Testis (tissue), 2 donors: ENCODE measurements at regions not wholly inside any gene's neighbourhood (a gene's known extent, or its start where the extent isn't known, plus 50 kb on each side); places are given as distances from the start of the nearest gene placed in this dataset.
"Not testable (repeated sequence)": the region's sequence is repeated elsewhere in the genome, so short reads cannot be mapped to it uniquely, and the experiment has no call there.

ENCODE experiments used
- DNase-seq: peaks from one replicate; pipeline ENCODE4 v3.0.0-alpha.2; 2019
- H3K27ac ChIP-seq, 2 donors: fragments of 200-600 bp; sonication (generic); one replicate each; pipeline ENCODE4 v1.5.1; 2019
- H3K27me3 ChIP-seq: fragments of 200-600 bp; sonication (generic); one replicate; pipeline ENCODE4 v1.5.1; 2019
- H3K36me3 ChIP-seq: fragments of 200-600 bp; sonication (generic); one replicate; pipeline ENCODE4 v1.5.1; 2017; ENCODE audit warnings: low read depth; ENCODE audit errors: missing control alignments
- H3K4me1 ChIP-seq: fragments of 200-600 bp; sonication (generic); one replicate; pipeline ENCODE4 v1.5.1; 2019
- H3K4me3 ChIP-seq, 2 donors: fragments of 200-600 bp; sonication (generic); one replicate each; pipeline ENCODE4 v1.5.1; 2017 to 2019
- H3K9me3 ChIP-seq: fragments of 200-600 bp; sonication (generic); one replicate; pipeline ENCODE4 v1.5.1; 2017
- CTCF ChIP-seq, 3 experiments: fragments of 450-650 bp in 2 of 3; fragments of 200-600 bp in 1 of 3; sonication (generic) in 1 of 3; IDR thresholded peaks; one replicate each; pipeline ENCODE4 v1.5.1; 2016 to 2019; ENCODE audit warnings: antibody characterized with exemption in 3 of 3, mild to moderate bottlenecking in 2 of 3, moderate library complexity in 1 of 3
- WGBS, 2 donors: methylation state at CpG; one replicate each; pipeline ENCODE4 v1.1.5; 2018; 5-methylcytosine and 5-hydroxymethylcytosine counted together
- intact Hi-C: fragments of 100-400 bp; cut with DNase I; formaldehyde crosslinking; loops from one replicate; pipeline ENCODE4 v1.15.1; 2023; ENCODE audit warnings: low total_unique reads

GRCh38 chr10:38252551-38252950, 158.4 kb downstream of the ZNF37A start:
- H3K27me3 ChIP-seq, H3K9me3 ChIP-seq, H3K27ac ChIP-seq, H3K4me1 ChIP-seq, H3K36me3 ChIP-seq, H3K4me3 ChIP-seq, intact Hi-C loops: not testable (repeated sequence)
- peak; percentile 39 for DNase-seq
- WGBS, 2 donors = 36 to 44% methylated on average over 3 to 6 of the region's 6 CpGs
- peak in 2 of 3 experiments; percentile 8 to 21 for TF ChIP-seq CTCF (IDR thresholded peaks at IDR 0.05)

GRCh38 chr10:38267555-38267954, 173.4 kb downstream of the ZNF37A start:
- WGBS, 2 donors = 67 to 74% methylated on average over 6 of the region's 6 CpGs
- intact Hi-C loops, DNase-seq, H3K9me3 ChIP-seq, H3K27ac ChIP-seq, H3K27me3 ChIP-seq, H3K4me1 ChIP-seq, H3K4me3 ChIP-seq, H3K36me3 ChIP-seq: not testable (repeated sequence)

- DNase-seq, H3K36me3 ChIP-seq, H3K9me3 ChIP-seq, intact Hi-C loops, H3K27me3 ChIP-seq, H3K4me3 ChIP-seq, H3K4me1 ChIP-seq, H3K27ac ChIP-seq: not testable (repeated sequence)
- 53 to 65% methylated on average over 3 of the region's 3 CpGs for WGBS, 2 donors
Observed at GRCh38 chr10:38271031-38271430, 176.9 kb downstream of the ZNF37A start.

- H3K36me3 ChIP-seq, H3K4me3 ChIP-seq, H3K27ac ChIP-seq, H3K9me3 ChIP-seq, H3K27me3 ChIP-seq, H3K4me1 ChIP-seq, DNase-seq, intact Hi-C loops: not testable (repeated sequence)
- WGBS, 2 donors = 79 to 87% methylated on average over 2 of the region's 2 CpGs
Observed at GRCh38 chr10:38274879-38275278, 180.7 kb downstream of the ZNF37A start.

GRCh38 chr10:38292560-38292959, 198.4 kb downstream of the ZNF37A start:
- intact Hi-C loops, H3K36me3 ChIP-seq, H3K9me3 ChIP-seq, DNase-seq, H3K27me3 ChIP-seq, H3K4me1 ChIP-seq, H3K27ac ChIP-seq, H3K4me3 ChIP-seq: not testable (repeated sequence)
- WGBS, 2 donors = 90 to 92% methylated on average over 2 of the region's 2 CpGs

GRCh38 chr10:38310111-38310510, 216.0 kb downstream of the ZNF37A start:
- H3K36me3 ChIP-seq, DNase-seq, H3K4me3 ChIP-seq, H3K4me1 ChIP-seq, intact Hi-C loops, H3K9me3 ChIP-seq, H3K27ac ChIP-seq, H3K27me3 ChIP-seq: not testable (repeated sequence)
- 77 to 82% methylated on average over 5 of the region's 5 CpGs for WGBS, 2 donors

- H3K4me1 ChIP-seq = not testable (repeated sequence)
Observed at GRCh38 chr10:38315090-38315805, 221.1 kb downstream of the ZNF37A start.

GRCh38 chr10:38321393-38321792, 227.3 kb downstream of the ZNF37A start:
- H3K27me3 ChIP-seq, intact Hi-C loops, H3K27ac ChIP-seq, H3K36me3 ChIP-seq, H3K9me3 ChIP-seq, DNase-seq, H3K4me3 ChIP-seq, H3K4me1 ChIP-seq: not testable (repeated sequence)
- WGBS, 2 donors = 67 to 78% methylated on average over 8 of the region's 8 CpGs

More at GRCh38 chr10:38315090-38315805, 221.1 kb downstream of the ZNF37A start:
- H3K27ac ChIP-seq, H3K27me3 ChIP-seq, H3K9me3 ChIP-seq, DNase-seq, H3K36me3 ChIP-seq, H3K4me3 ChIP-seq, intact Hi-C loops: not testable (repeated sequence)
- WGBS, 2 donors = 72 to 80% methylated on average over 4 of the region's 4 CpGs

GRCh38 chr10:38330306-38330705, 236.2 kb downstream of the ZNF37A start:
- H3K9me3 ChIP-seq, intact Hi-C loops, DNase-seq, H3K4me1 ChIP-seq, H3K36me3 ChIP-seq, H3K27ac ChIP-seq, H3K27me3 ChIP-seq, H3K4me3 ChIP-seq: not testable (repeated sequence)
- 74 to 90% methylated on average over 2 of the region's 2 CpGs for WGBS, 2 donors

- H3K4me1 ChIP-seq, H3K36me3 ChIP-seq, H3K27me3 ChIP-seq, H3K4me3 ChIP-seq, intact Hi-C loops, DNase-seq, H3K9me3 ChIP-seq, H3K27ac ChIP-seq: not testable (repeated sequence)
- 79 to 88% methylated on average over 2 of the region's 2 CpGs for WGBS, 2 donors
Observed at GRCh38 chr10:38331106-38331505, 237.0 kb downstream of the ZNF37A start.

GRCh38 chr10:38333699-38334098, 239.6 kb downstream of the ZNF37A start:
- H3K27ac ChIP-seq, intact Hi-C loops, H3K27me3 ChIP-seq, H3K9me3 ChIP-seq, DNase-seq, H3K4me1 ChIP-seq, H3K36me3 ChIP-seq, H3K4me3 ChIP-seq: not testable (repeated sequence)
- 82 to 86% methylated on average over 2 to 4 of the region's 4 CpGs for WGBS, 2 donors
